ENCODE measurements at regions not wholly inside any gene's neighbourhood (a gene's known extent, or its start where the extent isn't known, plus 50 kb on each side); places are given as distances from the start of the nearest gene placed in this dataset.

GRCh38 chr2:75421986-75422385 is 138.8 kb downstream of the EVA1A start:
- TF ChIP-seq CTCF (IDR thresholded peaks at IDR 0.05) (no peak), EP300 (IDR thresholded peaks at IDR 0.05) (no peak)

Measured in esophagus muscularis mucosa (tissue), 3 donors.